Tibial nerve (tissue), 4 donors: ENCODE measurements at regions not wholly inside any gene's neighbourhood (a gene's known extent, or its start where the extent isn't known, plus 50 kb on each side); places are given as distances from the start of the nearest gene placed in this dataset.

Experiments
- DNase-seq, 2 donors: peaks; one replicate each; pipeline ENCODE4 v3.0.0-alpha.2; 2019; ENCODE audit warnings: low spot score in 2 of 2
- H3K27ac ChIP-seq, 4 donors: fragments of 200-600 bp; sonication (generic) in 3 of 4; one replicate each; pipeline ENCODE4 v1.5.1; 2017 to 2019; ENCODE audit warnings: mild to moderate bottlenecking in 1 of 4
- H3K27me3 ChIP-seq, 2 donors: fragments of 200-600 bp; sonication (generic) in 1 of 2; one replicate each; pipeline versions ENCODE4 v1.5.1 to v1.6.0; 2017 to 2019
- H3K36me3 ChIP-seq, 3 donors: fragments of 200-600 bp; sonication (generic); one replicate each; pipeline ENCODE4 v1.5.1; 2018 to 2019
- H3K4me1 ChIP-seq, 4 donors: fragments of 200-600 bp; sonication (generic) in 3 of 4; one replicate each; pipeline ENCODE4 v1.5.1; 2017 to 2019
- H3K4me3 ChIP-seq, 4 donors: fragments of 200-600 bp; sonication (generic) in 3 of 4; one replicate each; pipeline ENCODE4 v1.5.1; 2017 to 2019; ENCODE audit warnings: mild to moderate bottlenecking in 1 of 4, moderate library complexity in 1 of 4
- H3K9me3 ChIP-seq, 4 donors: fragments of 200-600 bp; sonication (generic) in 3 of 4; one replicate each; pipeline ENCODE4 v1.5.1; 2017 to 2019
- EP300 ChIP-seq, 2 donors: sonication (generic); formaldehyde crosslinking; IDR thresholded peaks; one replicate each; pipeline ENCODE4 v1.6.1; 2017; ENCODE audit warnings: antibody characterized with exemption in 2 of 2, mild to moderate bottlenecking in 1 of 2
- POLR2A ChIP-seq, 2 donors: fragments of 450-650 bp; IDR thresholded peaks; one replicate each; pipeline ENCODE4 v1.6.1; 2017; ENCODE audit warnings: antibody characterized with exemption in 2 of 2, mild to moderate bottlenecking in 2 of 2, moderate library complexity in 2 of 2
- WGBS, 2 donors: methylation state at CpG; one replicate each; pipeline ENCODE4 v1.1.5; 2018; 5-methylcytosine and 5-hydroxymethylcytosine counted together
- TF ChIP-seq, protein P1 (sequence below), 5 experiments: fragments of 200-600 bp in 3 of 5; fragments of 450-650 bp in 2 of 5; sonication (generic) in 3 of 5; IDR thresholded peaks; one replicate each; pipeline ENCODE4 v1.5.1; 2016 to 2019; ENCODE audit warnings: antibody characterized with exemption in 5 of 5, mild to moderate bottlenecking in 3 of 5, moderate library complexity in 2 of 5

DNA sequence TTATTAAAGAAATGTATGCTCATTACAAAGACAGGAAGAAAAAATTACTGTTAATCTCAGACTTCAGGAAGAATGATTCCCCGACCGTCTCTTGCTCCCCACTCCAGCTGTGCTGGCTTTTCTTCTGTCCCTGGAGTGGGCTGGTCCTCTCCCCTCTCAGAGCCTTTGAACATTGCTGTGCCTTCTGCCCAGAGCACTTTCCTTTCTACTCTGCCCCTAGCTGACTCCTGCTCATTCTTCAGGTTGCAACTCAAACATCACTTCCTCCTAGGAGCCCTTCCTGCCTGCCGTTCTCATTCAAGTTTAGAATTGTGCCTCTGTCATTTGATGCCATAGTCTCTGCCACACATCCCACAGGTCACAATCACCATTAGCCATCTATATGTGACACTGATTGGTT is 329.5 kb downstream of the MIAT start:
- DNase-seq: no peak
- Histone ChIP-seq H3K4me1 (peaks cover 0 to 8% (median 0%) of the 10 kb centered on the region in 4 donors), H3K9me3 (no peaks in the 10 kb centered on the region), H3K27ac (no peak overlapping the region), H3K36me3 (no peaks in the 10 kb centered on the region), H3K27me3 (no peaks in the 10 kb centered on the region), H3K4me3 (no peak overlapping the region)
- WGBS, 2 donors: 35 to 45% methylated on average over 3 of the region's 3 CpGs
- TF ChIP-seq, protein P1, sequence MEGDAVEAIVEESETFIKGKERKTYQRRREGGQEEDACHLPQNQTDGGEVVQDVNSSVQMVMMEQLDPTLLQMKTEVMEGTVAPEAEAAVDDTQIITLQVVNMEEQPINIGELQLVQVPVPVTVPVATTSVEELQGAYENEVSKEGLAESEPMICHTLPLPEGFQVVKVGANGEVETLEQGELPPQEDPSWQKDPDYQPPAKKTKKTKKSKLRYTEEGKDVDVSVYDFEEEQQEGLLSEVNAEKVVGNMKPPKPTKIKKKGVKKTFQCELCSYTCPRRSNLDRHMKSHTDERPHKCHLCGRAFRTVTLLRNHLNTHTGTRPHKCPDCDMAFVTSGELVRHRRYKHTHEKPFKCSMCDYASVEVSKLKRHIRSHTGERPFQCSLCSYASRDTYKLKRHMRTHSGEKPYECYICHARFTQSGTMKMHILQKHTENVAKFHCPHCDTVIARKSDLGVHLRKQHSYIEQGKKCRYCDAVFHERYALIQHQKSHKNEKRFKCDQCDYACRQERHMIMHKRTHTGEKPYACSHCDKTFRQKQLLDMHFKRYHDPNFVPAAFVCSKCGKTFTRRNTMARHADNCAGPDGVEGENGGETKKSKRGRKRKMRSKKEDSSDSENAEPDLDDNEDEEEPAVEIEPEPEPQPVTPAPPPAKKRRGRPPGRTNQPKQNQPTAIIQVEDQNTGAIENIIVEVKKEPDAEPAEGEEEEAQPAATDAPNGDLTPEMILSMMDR (IDR thresholded peaks at IDR 0.05): no peak
- TF ChIP-seq EP300 (IDR thresholded peaks at IDR 0.05): no peak
- TF ChIP-seq POLR2A (IDR thresholded peaks at IDR 0.05): no peak

DNA sequence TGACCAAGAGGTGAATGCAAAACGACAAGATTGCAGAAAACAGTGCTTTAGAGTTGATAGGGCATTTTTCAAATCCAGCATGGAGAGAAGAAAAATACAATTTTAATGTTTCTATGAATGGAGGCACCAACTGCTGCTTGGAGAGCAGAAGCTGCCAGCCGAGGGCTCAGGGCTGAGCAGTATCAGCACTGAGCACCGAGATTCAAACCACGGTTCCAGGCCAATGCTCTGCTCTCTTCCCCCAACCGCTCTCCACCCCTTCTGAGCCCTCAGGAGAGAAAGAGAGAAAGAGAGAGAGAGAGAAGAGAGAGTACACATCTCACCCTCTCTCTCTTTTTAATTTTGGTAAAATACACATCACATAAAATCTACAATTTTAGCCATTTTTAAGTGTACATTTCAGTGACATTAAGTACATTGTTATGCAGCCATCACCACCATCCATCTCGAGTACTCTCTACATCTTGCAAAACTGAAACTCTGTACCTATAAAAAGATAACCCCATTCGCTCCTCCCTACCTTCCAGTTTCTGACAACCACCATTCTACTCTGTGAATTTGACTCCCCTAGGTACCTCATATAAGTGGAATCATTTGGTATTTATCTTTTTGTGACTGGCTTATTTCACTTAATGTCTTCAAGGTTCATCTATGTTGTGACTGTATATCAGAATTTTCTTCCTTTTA is 333.3 kb downstream of the MIAT start:
- no peaks in the 10 kb centered on the region for H3K27me3 ChIP-seq
- no peak overlapping the region for H3K27ac ChIP-seq
- no peaks in the 10 kb centered on the region for H3K36me3 ChIP-seq
- WGBS, 2 donors: 77 to 80% methylated on average over 7 of the region's 7 CpGs
- H3K4me3 ChIP-seq: no peak overlapping the region
- no peaks in the 10 kb centered on the region for H3K9me3 ChIP-seq
- no peak for DNase-seq
- TF ChIP-seq EP300 (IDR thresholded peaks at IDR 0.05) (no peak), POLR2A (IDR thresholded peaks at IDR 0.05) (no peak)
- TF ChIP-seq, protein P1 (IDR thresholded peaks at IDR 0.05): no peak
- H3K4me1 ChIP-seq: peaks cover 0 to 8% (median 0%) of the 10 kb centered on the region in 4 donors

DNA sequence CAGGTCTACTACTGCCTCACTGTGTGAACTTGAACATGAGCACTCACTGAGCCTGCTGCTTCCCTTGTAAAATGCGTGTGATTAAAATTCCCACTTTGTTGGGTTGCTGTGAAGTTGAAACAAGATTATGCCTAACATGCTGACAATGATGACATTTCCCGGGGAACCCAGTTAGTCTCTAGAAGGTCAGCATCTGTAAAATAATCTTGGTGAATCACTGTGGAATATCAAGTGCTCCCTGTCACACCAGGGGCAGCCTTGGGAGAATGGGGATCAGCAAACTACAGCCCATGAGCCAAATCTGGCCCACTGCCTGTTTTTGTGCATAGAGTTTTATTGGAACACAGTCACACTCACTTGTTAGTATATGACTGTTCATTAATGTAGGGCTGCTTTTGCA is 335.2 kb downstream of the MIAT start:
- WGBS, 2 donors: 53 to 71% methylated on average over 2 of the region's 2 CpGs
- TF ChIP-seq, protein P1 (IDR thresholded peaks at IDR 0.05): no peak
- TF ChIP-seq EP300 (IDR thresholded peaks at IDR 0.05) (no peak), POLR2A (IDR thresholded peaks at IDR 0.05) (no peak)
- no peaks in the 10 kb centered on the region for H3K9me3 ChIP-seq
- no peaks in the 10 kb centered on the region for H3K27me3 ChIP-seq
- no peak overlapping the region for H3K4me3 ChIP-seq
- DNase-seq: no peak
- H3K27ac ChIP-seq: no peak overlapping the region
- H3K36me3 ChIP-seq: no peaks in the 10 kb centered on the region
- no peaks in the 10 kb centered on the region for H3K4me1 ChIP-seq

DNA sequence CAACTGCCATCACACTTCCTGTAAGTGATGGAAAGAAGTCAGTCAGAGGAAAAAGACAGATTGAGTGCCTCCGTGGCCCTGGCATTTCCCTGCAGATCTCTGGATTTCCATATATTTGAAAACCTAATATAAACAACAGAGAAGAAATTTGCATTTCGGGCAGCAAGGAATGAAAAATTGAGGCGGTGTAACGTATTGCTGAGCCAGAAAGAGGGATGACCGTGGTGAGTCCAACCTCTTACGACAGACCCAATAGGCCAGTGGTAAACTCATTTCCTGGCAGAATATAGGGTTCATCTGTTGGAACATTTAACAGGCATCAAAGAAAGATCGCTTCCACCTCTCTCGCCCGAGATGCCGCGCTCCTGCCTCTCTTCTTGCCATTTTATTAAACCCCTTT is 336.5 kb downstream of the MIAT start:
- H3K9me3 ChIP-seq: no peaks in the 10 kb centered on the region
- H3K36me3 ChIP-seq: no peaks in the 10 kb centered on the region
- no peaks in the 10 kb centered on the region for H3K4me1 ChIP-seq
- TF ChIP-seq POLR2A (IDR thresholded peaks at IDR 0.05) (no peak), EP300 (IDR thresholded peaks at IDR 0.05) (no peak)
- TF ChIP-seq, protein P1 (IDR thresholded peaks at IDR 0.05): no peak
- 89 to 90% methylated on average over 11 of the region's 11 CpGs for WGBS, 2 donors
- no peak overlapping the region for H3K27ac ChIP-seq
- no peak overlapping the region for H3K4me3 ChIP-seq
- DNase-seq: no peak
- H3K27me3 ChIP-seq: no peaks in the 10 kb centered on the region

DNA sequence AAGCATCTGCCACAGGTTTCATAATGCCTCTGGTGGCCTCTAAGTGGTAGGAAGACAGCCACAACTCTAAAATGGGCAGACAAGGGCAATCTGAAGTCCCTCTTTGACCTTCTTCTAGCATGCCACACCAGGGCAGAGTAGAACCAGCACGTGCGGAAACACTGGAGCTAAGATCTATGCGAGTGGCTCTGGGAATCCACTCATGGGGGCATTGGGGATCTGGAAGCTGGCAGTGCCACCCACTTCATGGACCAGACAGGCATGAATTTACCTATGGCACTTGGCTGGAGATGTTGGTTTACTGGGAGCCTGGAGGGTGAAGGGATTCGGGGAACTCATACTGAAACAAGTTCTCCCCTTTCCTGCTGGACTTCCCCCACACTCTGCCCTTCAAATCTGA is 337.4 kb downstream of the MIAT start:
- Histone ChIP-seq H3K36me3 (no peaks in the 10 kb centered on the region), H3K27ac (no peak overlapping the region), H3K4me1 (no peaks in the 10 kb centered on the region), H3K27me3 (no peaks in the 10 kb centered on the region), H3K9me3 (no peaks in the 10 kb centered on the region), H3K4me3 (no peak overlapping the region)
- TF ChIP-seq POLR2A (IDR thresholded peaks at IDR 0.05) (no peak), EP300 (IDR thresholded peaks at IDR 0.05) (no peak)
- TF ChIP-seq, protein P1 (IDR thresholded peaks at IDR 0.05): no peak
- no peak for DNase-seq
- WGBS, 2 donors: 91 to 95% methylated on average over 4 of the region's 4 CpGs
